ENCODE measurements at regions not wholly inside any gene's neighbourhood (a gene's known extent, or its start where the extent isn't known, plus 50 kb on each side); places are given as distances from the start of the nearest gene placed in this dataset.
"Not testable (repeated sequence)": the region's sequence is repeated elsewhere in the genome, so short reads cannot be mapped to it uniquely, and the experiment has no call there.

DNA sequence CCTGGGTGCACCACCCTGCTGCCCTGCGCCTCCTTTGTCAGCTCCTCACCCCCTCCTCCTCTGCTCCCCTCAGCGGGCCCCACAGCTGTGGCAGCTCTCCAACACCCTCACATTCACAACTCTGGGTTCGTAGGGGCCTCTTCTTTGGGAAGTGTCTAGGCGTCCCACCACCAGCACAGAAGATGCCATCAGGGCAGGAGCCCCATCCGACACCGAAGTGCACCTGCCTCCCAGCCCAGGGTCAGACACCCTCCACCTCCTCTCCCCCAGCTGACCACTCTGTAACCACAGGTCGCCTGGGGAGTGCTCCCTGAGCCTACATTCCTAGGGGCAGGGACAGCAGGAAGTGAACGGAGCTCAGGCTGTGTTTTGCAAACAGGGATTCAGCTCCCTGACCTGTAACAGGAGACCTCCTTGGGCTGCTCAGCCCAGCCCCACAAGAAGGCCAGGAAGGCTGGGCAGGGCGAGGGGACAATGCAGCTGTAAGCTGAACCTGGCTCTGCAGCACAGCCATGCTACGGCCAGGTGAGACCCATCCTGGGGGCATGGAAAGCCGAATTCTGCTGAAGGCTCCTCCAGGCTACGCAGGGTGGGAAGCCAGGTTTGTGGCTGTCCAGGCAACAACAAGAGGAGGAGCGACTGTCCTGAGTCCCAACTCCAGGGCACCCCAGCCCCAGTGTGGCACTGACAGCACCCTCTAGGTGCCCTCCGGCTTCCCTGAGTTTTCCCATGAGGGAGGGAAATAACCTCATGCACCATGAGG is 269.0 kb downstream of the GOLGA6L6 start:
- Mint-ChIP-seq H3K36me3 (no peaks in the 10 kb centered on the region), H3K27ac (no peak overlapping the region)

GRCh38 chr15:20271647-20272046 is 270.0 kb downstream of the GOLGA6L6 start:
- Mint-ChIP-seq H3K4me1 (no peaks in the 10 kb centered on the region), H3K4me3 (no peak overlapping the region), H3K27me3 (ENCODE audit: low read depth in 3 of 3) (no peaks in the 10 kb centered on the region), H3K9me3 (peaks cover 0 to 1% (median 0%) of the 10 kb centered on the region in 7 donors), H3K27ac (no peak overlapping the region), H3K36me3 (no peaks in the 10 kb centered on the region)
- TF ChIP-seq CTCF (IDR thresholded peaks at IDR 0.05) = no peak
- Histone ChIP-seq H2AFZ (ENCODE audit: insufficient read depth, low read depth, low read length, poor library complexity, severe bottlenecking) (no peak overlapping the region), H3K4me3 (replicated peaks in 1 of 3; ENCODE audit: low read depth in 2 of 3, low read length in 3 of 3) (no peak overlapping the region), H3K9ac (ENCODE audit: insufficient read depth, low read length, poor library complexity, severe bottlenecking) (no peak overlapping the region), H3K4me2 (replicated peaks; ENCODE audit: extremely low read depth, low read length, poor library complexity, severe bottlenecking) (no peak overlapping the region), H3K4me1 (ENCODE audit: control insufficient read depth in 1 of 2, insufficient read depth in 2 of 2, low read length in 2 of 2) (no peaks in the 10 kb centered on the region), H4K20me1 (ENCODE audit: insufficient read depth, low read length) (no peaks in the 10 kb centered on the region), H3K36me3 (replicated peaks in 1 of 2; ENCODE audit: control insufficient read depth in 1 of 2, insufficient read depth in 2 of 2, low read length in 2 of 2) (no peaks in the 10 kb centered on the region), H3K79me2 (ENCODE audit: insufficient read depth, low read length) (no peaks in the 10 kb centered on the region), H3K9me3 (replicated peaks in 1 of 2; ENCODE audit: control insufficient read depth in 1 of 2, insufficient read depth in 1 of 2, low read length in 2 of 2) (peaks cover 22 to 36% of the 10 kb centered on the region in 2 donors), H3K27me3 (ENCODE audit: control insufficient read depth in 2 of 2, insufficient read depth in 2 of 2, low read length in 2 of 2) (no peaks in the 10 kb centered on the region), H3K27ac (ENCODE audit: low read depth in 1 of 2, low read length in 2 of 2) (no peak overlapping the region)
- intact Hi-C loops (cut with micrococcal nuclease) = loop anchor here in 1 of 2 donors (2.0 kb wide), 1 partner anchor 13 kb away; no protein-coding TSS in a partner anchor
- no peak for DNase-seq
- 76% methylated on average over 5 of the region's 5 CpGs for WGBS (ENCODE audit: insufficient coverage)

More for the DNA sequence above, 269.0 kb downstream of the GOLGA6L6 start:
- intact Hi-C loops (cut with micrococcal nuclease) = loop anchor here in 1 of 2 donors (2.0 kb wide), 1 partner anchor 14 kb away; no protein-coding TSS in a partner anchor
- Histone ChIP-seq H3K4me1 (ENCODE audit: control insufficient read depth in 1 of 2, insufficient read depth in 2 of 2, low read length in 2 of 2) (no peaks in the 10 kb centered on the region), H3K36me3 (replicated peaks in 1 of 2; ENCODE audit: control insufficient read depth in 1 of 2, insufficient read depth in 2 of 2, low read length in 2 of 2) (no peaks in the 10 kb centered on the region), H3K9me3 (replicated peaks in 1 of 2; ENCODE audit: control insufficient read depth in 1 of 2, insufficient read depth in 1 of 2, low read length in 2 of 2) (peaks cover 27 to 42% of the 10 kb centered on the region in 2 donors), H3K4me2 (replicated peaks; ENCODE audit: extremely low read depth, low read length, poor library complexity, severe bottlenecking) (no peak overlapping the region), H2AFZ (ENCODE audit: insufficient read depth, low read depth, low read length, poor library complexity, severe bottlenecking) (no peak overlapping the region), H3K27me3 (ENCODE audit: control insufficient read depth in 2 of 2, insufficient read depth in 2 of 2, low read length in 2 of 2) (no peaks in the 10 kb centered on the region), H3K4me3 (replicated peaks in 1 of 3; ENCODE audit: low read depth in 2 of 3, low read length in 3 of 3) (no peak overlapping the region), H4K20me1 (ENCODE audit: insufficient read depth, low read length) (no peaks in the 10 kb centered on the region), H3K27ac (ENCODE audit: low read depth in 1 of 2, low read length in 2 of 2) (no peak overlapping the region), H3K79me2 (ENCODE audit: insufficient read depth, low read length) (no peaks in the 10 kb centered on the region), H3K9ac (ENCODE audit: insufficient read depth, low read length, poor library complexity, severe bottlenecking) (no peak overlapping the region)
- no peaks in the 10 kb centered on the region for H3K4me1 Mint-ChIP-seq
- no peaks in the 10 kb centered on the region for H3K27me3 Mint-ChIP-seq (ENCODE audit: low read depth in 3 of 3)
- TF ChIP-seq CTCF (IDR thresholded peaks at IDR 0.05) = no peak
- 82% methylated on average over 14 of the region's 14 CpGs for WGBS (ENCODE audit: insufficient coverage)
- peaks cover 0 to 1% (median 0%) of the 10 kb centered on the region in 7 donors for H3K9me3 Mint-ChIP-seq
- DNase-seq = no peak
- no peak overlapping the region for H3K4me3 Mint-ChIP-seq

GRCh38 chr15:20269956-20270355 is 271.6 kb downstream of the GOLGA6L6 start:
- H3K36me3 ChIP-seq (replicated peaks in 1 of 2; ENCODE audit: control insufficient read depth in 1 of 2, insufficient read depth in 2 of 2, low read length in 2 of 2); H3K27me3 ChIP-seq (ENCODE audit: control insufficient read depth in 2 of 2, insufficient read depth in 2 of 2, low read length in 2 of 2); H3K4me3 Mint-ChIP-seq; H3K27me3 Mint-ChIP-seq (ENCODE audit: low read depth in 3 of 3); DNase-seq; H3K27ac ChIP-seq (ENCODE audit: low read depth in 1 of 2, low read length in 2 of 2); intact Hi-C loops (cut with micrococcal nuclease); H3K4me3 ChIP-seq (replicated peaks in 1 of 3; ENCODE audit: low read depth in 2 of 3, low read length in 3 of 3); H3K79me2 ChIP-seq (ENCODE audit: insufficient read depth, low read length); H3K27ac Mint-ChIP-seq; H4K20me1 ChIP-seq (ENCODE audit: insufficient read depth, low read length); H3K4me1 Mint-ChIP-seq; H3K4me2 ChIP-seq (replicated peaks; ENCODE audit: extremely low read depth, low read length, poor library complexity, severe bottlenecking); H2AFZ ChIP-seq (ENCODE audit: insufficient read depth, low read depth, low read length, poor library complexity, severe bottlenecking); H3K9ac ChIP-seq (ENCODE audit: insufficient read depth, low read length, poor library complexity, severe bottlenecking); H3K4me1 ChIP-seq (ENCODE audit: control insufficient read depth in 1 of 2, insufficient read depth in 2 of 2, low read length in 2 of 2); H3K36me3 Mint-ChIP-seq; H3K9me3 Mint-ChIP-seq: not testable (repeated sequence)
- peaks cover 17 to 32% of the 10 kb centered on the region in 2 donors for H3K9me3 ChIP-seq (replicated peaks in 1 of 2; ENCODE audit: control insufficient read depth in 1 of 2, insufficient read depth in 1 of 2, low read length in 2 of 2)
- WGBS (ENCODE audit: insufficient coverage) = 91% methylated on average over 5 of the region's 5 CpGs

All from CD14-positive monocyte (primary cell).